Spleen (tissue), 7 donors: ENCODE measurements at regions not wholly inside any gene's neighbourhood (a gene's known extent, or its start where the extent isn't known, plus 50 kb on each side); places are given as distances from the start of the nearest gene placed in this dataset.

ENCODE experiments used
- CTCF ChIP-seq, 11 experiments: fragments of 200-600 bp in 7 of 11; fragments of 450-650 bp in 4 of 11; sonication (generic) in 4 of 11; IDR thresholded peaks in 8 of 11; conservative IDR thresholded peaks in 3 of 11; 1 replicate in 7 of 11; 2 replicates in 4 of 11; pipeline versions ENCODE4 v1.4.0 to v1.8.0; 2016 to 2021; ENCODE audit warnings: antibody characterized with exemption in 11 of 11, inconsistent platforms in 4 of 11, mild to moderate bottlenecking in 1 of 11
- POLR2A ChIP-seq, 3 donors: fragments of 450-650 bp; IDR thresholded peaks; one replicate each; pipeline ENCODE4 v1.5.1; 2017; ENCODE audit warnings: antibody characterized with exemption in 3 of 3, mild to moderate bottlenecking in 1 of 3
- POLR2AphosphoS5 ChIP-seq, 3 donors: sonication (generic); formaldehyde crosslinking; IDR thresholded peaks; one replicate each; pipeline ENCODE4 v1.5.1; 2017; ENCODE audit warnings: antibody characterized with exemption in 3 of 3
- donor health status: DM: no; HTN: no; CAD: no; lungs with moderate emphysema.
- donor health status: DM: no; HTN: no; CAD: no.
- donor health status: DM: no; HTN: no; CAD: no.

GRCh38 chr18:28729321-28729720, 552.4 kb upstream of the CDH2 start:
- TF ChIP-seq CTCF (IDR thresholded peaks at IDR 0.05 in 8 of 11, conservative IDR thresholded peaks at IDR 0.05 in 3 of 11) (no peak), POLR2AphosphoS5 (IDR thresholded peaks at IDR 0.05) (no peak), POLR2A (IDR thresholded peaks at IDR 0.05) (no peak)
